Chondrocyte (in vitro differentiated cells): ENCODE measurements at regions not wholly inside any gene's neighbourhood (a gene's known extent, or its start where the extent isn't known, plus 50 kb on each side); places are given as distances from the start of the nearest gene placed in this dataset.
"Not testable (repeated sequence)": the region's sequence is repeated elsewhere in the genome, so short reads cannot be mapped to it uniquely, and the experiment has no call there.

Experiments
- DNase-seq: peaks from one replicate; pipeline ENCODE4 v3.0.0; 2021; ENCODE audit warnings: mixed read lengths, low spot score
- H3K27ac Mint-ChIP-seq: one replicate; pipeline ENCODE4 v1.8.0; 2021; ENCODE audit warnings: mild to moderate bottlenecking, moderate library complexity, mixed read lengths; ENCODE audit not compliant: unreplicated experiment
- H3K27me3 Mint-ChIP-seq: 2 replicates; pipeline ENCODE4 v1.8.0; 2021; ENCODE audit warnings: low read depth, mixed read lengths
- H3K36me3 Mint-ChIP-seq: 2 replicates; pipeline ENCODE4 v1.8.0; 2021; ENCODE audit warnings: low read depth, mixed read lengths
- H3K4me1 Mint-ChIP-seq: 2 replicates; pipeline ENCODE4 v1.8.0; 2021; ENCODE audit warnings: low read depth, mild to moderate bottlenecking, mixed read lengths
- H3K4me3 Mint-ChIP-seq: one replicate; pipeline ENCODE4 v1.8.0; 2021; ENCODE audit warnings: mild to moderate bottlenecking, moderate library complexity, mixed read lengths; ENCODE audit not compliant: unreplicated experiment
- H3K9me3 Mint-ChIP-seq: 2 replicates; pipeline ENCODE4 v1.8.0; 2021; ENCODE audit warnings: low read depth, mixed read lengths
- CTCF ChIP-seq: fragments of 200-600 bp; sonication (generic); IDR thresholded peaks from 2 replicates; pipeline ENCODE4 v1.5.0; 2021; ENCODE audit warnings: antibody characterized with exemption, mild to moderate bottlenecking, moderate library complexity

DNA sequence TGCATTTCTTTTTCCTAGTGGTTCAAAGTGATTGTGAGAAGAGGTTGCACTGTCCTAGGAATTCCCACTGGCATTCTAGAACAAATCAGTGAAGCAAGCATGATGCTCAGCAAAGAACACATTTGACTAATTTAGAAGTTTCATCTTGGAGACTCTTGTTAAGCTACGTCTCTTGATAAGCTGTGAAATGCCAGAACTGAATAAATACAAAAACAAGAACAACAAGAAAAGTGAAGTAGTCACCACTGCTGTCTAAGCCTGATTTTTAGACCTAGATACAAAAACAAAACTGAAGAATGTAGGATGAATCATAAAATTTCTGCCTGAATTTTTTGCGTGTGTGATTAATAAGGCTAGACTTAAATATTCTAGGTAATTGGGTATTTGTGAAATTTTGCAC lies 1162.4 kb downstream of the TUSC7 start:
- H3K27me3 Mint-ChIP-seq = no peaks in the 10 kb centered on the region
- no peak overlapping the region for H3K27ac Mint-ChIP-seq
- no peaks in the 10 kb centered on the region for H3K9me3 Mint-ChIP-seq
- DNase-seq = no peak
- H3K4me3 Mint-ChIP-seq = no peak overlapping the region
- no peaks in the 10 kb centered on the region for H3K36me3 Mint-ChIP-seq
- TF ChIP-seq CTCF = no peak
- H3K4me1 Mint-ChIP-seq = peaks cover 27% of the 10 kb centered on the region

- not testable (repeated sequence) for H3K27me3 Mint-ChIP-seq, H3K4me3 Mint-ChIP-seq, H3K36me3 Mint-ChIP-seq, DNase-seq, H3K27ac Mint-ChIP-seq, H3K9me3 Mint-ChIP-seq
- H3K4me1 Mint-ChIP-seq = peaks cover 27% of the 10 kb centered on the region
These were observed 1161.9 kb downstream of the IGSF11 start for GRCh38 chr3:117872594-117873248.

DNA sequence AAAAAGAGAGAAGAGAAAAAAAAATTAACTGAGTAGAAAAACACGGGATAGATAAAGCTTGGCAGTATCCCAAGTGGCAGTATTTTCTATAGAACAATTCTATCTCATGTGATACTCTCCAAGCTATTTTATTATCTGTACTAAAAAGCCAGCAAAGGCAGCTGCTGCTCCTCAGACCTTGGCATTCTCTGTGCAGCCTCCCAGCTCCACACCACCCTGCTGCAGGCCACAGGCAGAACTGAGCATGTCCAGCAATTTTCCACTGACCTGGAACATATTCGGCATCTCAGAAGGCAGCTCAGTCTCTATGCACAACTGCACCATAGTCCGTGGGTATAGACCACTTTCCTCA lies 1161.4 kb downstream of the IGSF11 start:
- DNase-seq = no peak
- no peaks in the 10 kb centered on the region for H3K9me3 Mint-ChIP-seq
- H3K4me3 Mint-ChIP-seq = no peak overlapping the region
- no peak overlapping the region for H3K27ac Mint-ChIP-seq
- H3K36me3 Mint-ChIP-seq = no peaks in the 10 kb centered on the region
- TF ChIP-seq CTCF = no peak
- H3K4me1 Mint-ChIP-seq = peaks cover 27% of the 10 kb centered on the region
- H3K27me3 Mint-ChIP-seq = no peaks in the 10 kb centered on the region

- H3K4me3 Mint-ChIP-seq = no peak overlapping the region
- H3K27ac Mint-ChIP-seq = no peak overlapping the region
- no peaks in the 10 kb centered on the region for H3K36me3 Mint-ChIP-seq
- no peaks in the 10 kb centered on the region for H3K9me3 Mint-ChIP-seq
- H3K4me1 Mint-ChIP-seq = peaks cover 24% of the 10 kb centered on the region
- no peak for DNase-seq
- no peak for TF ChIP-seq CTCF
- H3K27me3 Mint-ChIP-seq = peaks cover 2% of the 10 kb centered on the region
These were observed 1160.5 kb downstream of the IGSF11 start for GRCh38 chr3:117874028-117874690.

- peaks cover 2% of the 10 kb centered on the region for H3K27me3 Mint-ChIP-seq
- H3K27ac Mint-ChIP-seq = no peak overlapping the region
- no peaks in the 10 kb centered on the region for H3K36me3 Mint-ChIP-seq
- no peaks in the 10 kb centered on the region for H3K9me3 Mint-ChIP-seq
- TF ChIP-seq CTCF = no peak
- no peak overlapping the region for H3K4me3 Mint-ChIP-seq
- no peak for DNase-seq
- peaks cover 24% of the 10 kb centered on the region for H3K4me1 Mint-ChIP-seq
These were observed 1159.5 kb downstream of the IGSF11 start for GRCh38 chr3:117874904-117875874.
